GM19351 (cell line): ENCODE measurements at regions not wholly inside any gene's neighbourhood (a gene's known extent, or its start where the extent isn't known, plus 50 kb on each side); places are given as distances from the start of the nearest gene placed in this dataset.

Experiments
- ATAC-seq: cut with Tn5 transposase; IDR thresholded peaks from one replicate; pipeline ENCODE4 v1.9.1; 2021; ENCODE audit warnings: mild to moderate bottlenecking, moderate library complexity; ENCODE audit not compliant: unreplicated experiment

- no peak for ATAC-seq
These were observed 99.8 kb downstream of the TES start for GRCh38 chr7:116310141-116310540.

DNA sequence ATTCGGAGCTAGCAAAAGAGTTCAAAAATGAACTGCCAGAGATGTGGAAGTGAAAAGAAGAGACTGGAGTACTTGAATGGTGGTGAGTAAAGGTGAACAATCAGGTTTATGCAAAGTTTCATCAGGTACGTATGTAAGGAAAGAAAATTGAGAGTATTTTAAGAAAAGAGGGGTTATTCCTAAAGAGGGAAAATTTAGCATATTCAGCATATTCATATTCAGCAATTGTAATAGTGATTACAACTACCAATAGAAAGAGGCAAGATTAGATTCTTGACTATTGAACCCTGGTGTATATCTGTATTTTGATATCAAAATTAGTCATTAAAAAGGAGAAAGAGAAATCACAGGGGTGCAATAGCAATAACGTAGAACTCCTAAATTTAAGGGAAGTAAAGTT lies 100.9 kb downstream of the TES start:
- no peak for ATAC-seq

DNA sequence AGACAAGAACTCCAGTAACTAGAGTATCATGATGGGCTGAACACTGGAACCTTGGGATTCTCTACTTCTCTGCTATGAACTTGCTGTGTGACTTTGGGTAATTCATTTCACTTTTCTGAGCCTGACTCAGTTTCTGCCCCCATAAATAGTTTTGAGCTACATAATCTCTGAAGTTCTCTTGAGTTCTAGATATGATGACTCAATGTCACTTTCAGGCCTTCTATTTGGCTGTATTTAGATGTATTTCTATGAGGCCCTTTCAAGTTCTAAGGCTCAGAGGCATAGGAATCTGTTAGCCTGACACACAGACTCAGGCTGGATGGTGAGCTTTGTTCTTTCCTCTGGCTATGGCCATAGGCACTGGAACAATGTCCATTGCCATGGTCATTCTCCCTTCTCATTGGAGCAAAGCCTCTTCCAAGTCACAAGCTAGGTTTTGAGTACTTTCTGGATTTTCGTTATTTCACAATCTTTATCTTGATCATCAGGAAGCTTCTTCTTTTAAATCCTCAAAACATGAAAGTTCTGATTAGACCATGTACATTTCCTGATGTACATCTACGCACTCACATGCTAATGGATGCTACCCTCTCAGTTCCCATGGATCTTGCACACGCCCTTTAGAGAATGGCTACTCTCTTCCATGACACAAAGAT lies 101.6 kb downstream of the TES start:
- ATAC-seq = no peak

- ATAC-seq = no peak
These were observed 105.0 kb downstream of the TES start for GRCh38 chr7:116315293-116315692.

DNA sequence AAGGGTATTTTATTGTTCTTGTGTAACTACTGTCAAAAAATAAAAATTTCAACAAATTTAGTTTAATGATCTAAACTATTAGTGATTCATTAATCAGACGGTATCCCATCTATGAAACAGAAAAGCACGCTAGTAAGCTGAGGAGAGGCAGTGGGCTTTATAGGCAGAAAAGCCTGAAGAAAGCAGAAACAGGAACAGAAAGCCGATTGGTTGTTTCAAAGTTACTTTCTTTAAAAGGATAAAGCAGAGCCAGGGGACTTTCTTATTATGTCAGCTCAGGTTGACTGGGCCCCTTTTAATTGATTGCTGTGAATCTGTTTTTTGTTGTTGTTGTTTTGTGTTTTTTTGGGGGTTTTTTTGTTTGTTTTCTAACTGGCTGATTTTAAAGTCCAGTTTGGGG lies 105.5 kb downstream of the TES start:
- peak; percentile 37 for ATAC-seq

DNA sequence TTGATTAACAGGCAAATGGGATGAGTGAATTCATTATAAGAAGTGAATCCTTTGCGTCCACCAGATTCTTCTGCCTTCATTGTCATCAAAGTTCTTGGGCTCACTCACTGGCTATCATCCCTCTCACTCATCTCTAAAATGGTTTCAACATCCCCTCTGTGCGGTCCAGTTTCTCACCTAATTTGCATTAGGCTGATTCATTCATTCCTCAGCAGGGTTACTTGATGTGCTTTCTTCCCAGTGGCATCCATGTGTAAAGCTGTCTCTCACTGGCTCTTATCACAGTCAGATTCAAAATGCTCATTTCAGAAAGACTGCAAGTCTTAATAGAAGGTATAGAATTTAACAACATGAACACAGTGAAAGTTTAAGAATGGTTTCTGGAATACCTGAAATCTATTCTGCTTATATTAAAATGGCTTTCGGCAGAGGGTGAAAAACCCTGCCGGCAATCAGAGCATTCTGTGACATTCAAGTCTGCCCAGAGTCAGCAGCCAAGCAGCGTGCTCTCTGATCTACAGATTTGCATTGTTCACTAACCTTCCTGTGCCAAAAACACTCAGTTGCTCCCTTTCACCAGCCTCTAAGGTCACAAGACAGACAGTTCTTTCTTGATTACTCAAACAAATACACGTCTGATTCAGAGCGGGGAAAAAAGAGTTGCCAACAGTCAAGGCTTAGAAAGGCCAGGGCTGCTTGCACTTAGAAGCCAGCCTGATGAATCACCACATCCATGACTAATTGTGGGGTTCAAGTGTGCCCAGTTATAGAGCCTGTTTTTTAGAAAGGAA lies 106.7 kb downstream of the TES start:
- peak; percentile 88 for ATAC-seq

DNA sequence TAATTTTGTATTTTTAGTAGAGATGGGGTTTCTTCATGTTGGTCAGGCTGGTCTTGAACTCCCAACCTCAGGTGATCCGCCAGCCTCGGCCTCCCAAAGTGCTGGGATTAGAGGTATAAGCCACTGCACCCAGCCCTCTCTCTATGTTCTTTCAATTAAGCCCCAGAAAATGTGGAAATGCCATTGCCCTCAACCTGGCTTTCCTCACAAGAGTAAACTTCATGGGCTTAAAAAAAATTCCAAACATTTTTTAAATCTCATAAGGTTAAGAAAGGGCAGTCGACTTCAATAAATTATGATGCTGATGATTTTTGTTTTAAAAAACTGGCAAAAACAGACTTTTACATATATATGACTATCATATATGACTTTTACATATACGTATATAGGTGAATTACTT lies 107.6 kb downstream of the TES start:
- ATAC-seq = no peak

GRCh38 chr7:116322541-116322940 lies 112.2 kb downstream of the TES start:
- ATAC-seq = no peak

DNA sequence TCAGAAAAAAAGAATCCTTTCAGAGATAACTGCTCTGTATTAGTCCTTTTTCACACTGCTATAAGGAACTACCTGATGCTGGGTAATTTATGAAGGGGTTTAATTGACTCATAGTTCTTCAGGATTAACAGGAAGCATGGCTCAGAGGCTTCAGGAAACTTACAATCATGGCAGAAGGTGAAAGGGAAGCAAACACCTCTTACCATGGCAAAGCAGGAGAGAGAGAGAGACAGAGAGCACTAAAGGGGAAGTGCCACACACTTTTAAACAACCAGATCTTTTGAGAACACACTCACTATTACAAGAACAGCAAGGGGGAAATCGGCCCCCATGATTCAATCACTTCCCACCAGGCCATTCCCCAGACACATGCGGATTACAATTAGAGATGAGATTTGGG lies 114.2 kb downstream of the TES start:
- ATAC-seq = no peak

DNA sequence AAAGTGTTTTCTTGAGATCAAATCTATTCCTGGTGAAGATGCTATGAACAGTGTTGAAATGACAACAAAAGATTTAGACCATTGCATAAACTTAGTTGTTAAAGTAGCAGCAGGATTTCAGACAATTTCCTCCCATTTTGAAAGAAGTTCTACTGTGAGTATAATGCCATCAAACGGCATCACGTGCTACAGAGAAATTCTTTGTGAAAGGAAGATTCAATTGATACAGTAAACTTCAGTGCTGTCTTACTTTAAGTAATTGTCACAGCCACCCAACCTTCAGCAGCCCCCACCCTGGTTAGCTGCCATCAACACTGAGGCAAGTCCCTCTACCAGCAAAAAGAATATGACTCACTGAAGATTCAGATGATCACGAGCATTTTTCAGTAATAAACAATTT lies 115.2 kb downstream of the TES start:
- ATAC-seq = no peak

DNA sequence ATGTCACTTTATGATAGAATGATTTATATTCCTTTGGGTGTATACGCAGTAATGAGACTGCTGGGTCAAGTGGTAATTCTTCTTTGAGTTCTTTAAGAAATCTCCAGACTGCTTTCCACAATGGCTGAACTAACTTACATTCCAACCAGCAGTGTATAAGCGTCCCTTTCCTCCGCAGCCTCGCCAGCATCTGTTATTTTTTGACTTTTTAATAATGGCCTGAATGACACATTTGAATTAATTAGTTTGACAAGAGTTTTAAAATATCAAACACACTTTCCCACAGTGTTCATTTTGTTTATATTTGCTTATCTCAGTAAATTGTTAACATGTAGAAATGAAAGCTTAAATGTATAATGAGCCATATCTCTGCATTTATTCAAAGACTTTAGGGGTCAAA lies 116.8 kb downstream of the TES start:
- ATAC-seq = no peak

DNA sequence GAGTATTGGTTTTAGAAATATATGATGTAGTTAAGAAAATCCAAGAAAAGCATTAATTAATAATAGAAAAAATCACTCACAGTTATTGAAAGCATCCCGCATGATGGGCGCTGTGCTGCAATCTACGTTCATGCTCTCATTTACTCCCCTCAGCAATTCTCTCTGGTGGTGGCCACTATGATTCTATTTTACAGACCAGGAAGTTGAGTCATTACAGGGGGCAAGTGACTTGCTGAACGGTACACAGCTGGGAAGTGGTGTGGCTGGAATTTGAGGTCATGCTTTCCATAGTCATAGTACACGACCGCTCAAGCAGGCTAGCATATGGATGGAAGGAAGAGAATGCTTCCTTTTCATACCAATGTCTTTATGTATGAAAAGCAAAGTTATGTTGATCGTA lies 117.4 kb downstream of the TES start:
- no peak for ATAC-seq

DNA sequence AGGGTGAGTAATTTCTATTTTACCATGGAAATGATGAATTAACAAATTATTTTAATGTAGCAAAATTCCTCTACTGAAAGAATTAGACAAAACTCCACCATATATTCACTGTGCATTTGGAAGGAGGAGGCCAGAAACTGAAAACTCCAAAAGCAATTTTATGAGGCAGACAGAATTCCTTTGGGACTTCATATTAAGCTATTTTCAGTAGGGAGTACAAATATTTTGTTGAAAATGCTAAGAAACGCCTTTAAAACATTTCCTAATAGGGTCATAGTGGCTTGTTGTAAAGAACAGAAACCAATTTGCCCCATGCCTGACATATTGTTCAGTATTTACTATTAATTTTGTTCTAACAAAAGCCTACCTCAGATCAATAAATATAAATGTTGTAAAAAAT lies 117.8 kb downstream of the TES start:
- ATAC-seq = no peak

DNA sequence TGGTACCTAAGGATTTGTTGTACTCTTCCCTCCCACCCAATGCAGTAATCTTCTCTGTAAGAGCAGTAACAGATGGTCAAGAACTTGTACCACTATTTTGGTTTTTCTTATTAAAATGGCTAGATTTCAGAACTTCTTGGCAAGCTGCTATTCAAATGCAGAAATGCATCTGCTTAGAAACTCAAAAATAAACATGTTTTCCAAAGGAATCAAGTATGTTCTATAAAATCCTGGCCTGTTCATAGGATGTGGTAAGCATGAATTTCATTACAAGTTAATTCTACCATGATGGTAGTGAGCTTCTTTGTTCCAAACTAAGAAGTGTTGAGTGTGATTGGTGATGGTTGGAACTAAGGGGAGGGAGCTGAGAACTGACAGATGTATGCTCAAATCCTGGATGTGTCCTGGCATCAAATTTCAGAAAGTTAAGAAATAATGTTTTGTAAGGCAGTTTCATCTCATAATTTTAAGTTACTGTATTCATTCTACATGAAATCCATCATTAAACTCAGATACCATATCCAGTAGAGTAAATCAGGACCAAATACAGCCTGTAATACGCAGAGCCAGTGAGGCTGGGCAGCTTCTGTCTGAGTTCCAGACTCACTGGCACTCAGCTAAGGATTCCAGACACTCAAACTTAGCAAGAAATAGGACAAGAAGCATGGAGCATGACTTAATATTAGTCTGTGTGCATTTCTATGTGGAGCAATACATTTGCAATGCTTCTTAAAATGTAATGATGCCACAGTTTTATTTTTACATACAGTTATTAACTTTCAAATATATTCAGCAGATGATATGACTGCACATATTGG lies 119.6 kb downstream of the TES start:
- ATAC-seq = no peak

DNA sequence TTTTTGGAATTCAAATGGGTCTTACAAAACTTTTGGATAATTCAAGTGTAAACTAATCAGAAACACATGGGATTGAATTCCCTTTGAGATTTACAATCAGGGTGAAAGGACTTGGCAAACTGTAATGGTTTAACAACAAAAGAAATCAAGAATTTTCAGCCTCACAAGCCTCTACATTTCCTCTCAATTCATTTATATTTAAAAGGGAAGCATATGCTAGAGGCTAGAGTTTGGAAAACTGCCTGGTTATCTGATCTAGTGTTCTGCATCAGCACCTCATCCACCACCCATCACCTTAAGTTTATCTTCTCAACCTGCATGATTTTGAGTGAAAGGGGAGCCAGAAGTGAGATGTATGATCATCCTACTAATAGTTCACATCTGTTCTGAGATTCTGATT lies 120.7 kb downstream of the TES start:
- no peak for ATAC-seq

GRCh38 chr7:116332766-116333165 lies 122.4 kb downstream of the TES start:
- no peak for ATAC-seq

GRCh38 chr7:116334555-116334954 lies 124.2 kb downstream of the TES start:
- ATAC-seq = no peak

- ATAC-seq = no peak
These were observed 126.7 kb downstream of the TES start for GRCh38 chr7:116337018-116337417.

DNA sequence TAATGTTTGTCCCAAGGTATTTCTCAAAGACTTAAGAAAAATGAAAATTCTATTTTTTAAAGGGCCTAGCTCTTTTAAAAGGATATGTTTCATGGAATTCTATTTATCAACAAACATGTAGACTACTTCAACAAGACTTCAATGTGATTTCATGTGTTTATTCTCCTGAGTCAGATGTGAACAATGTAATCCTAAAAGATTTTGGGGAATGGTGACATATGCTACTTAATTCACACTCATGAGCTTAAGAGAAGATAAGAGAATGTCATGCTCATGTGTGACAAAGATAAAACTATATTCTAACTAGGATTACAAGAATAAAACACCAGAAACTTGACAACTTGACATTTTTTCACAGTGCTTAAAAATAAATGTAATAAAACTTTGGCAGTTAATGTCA lies 127.5 kb downstream of the TES start:
- ATAC-seq = no peak

DNA sequence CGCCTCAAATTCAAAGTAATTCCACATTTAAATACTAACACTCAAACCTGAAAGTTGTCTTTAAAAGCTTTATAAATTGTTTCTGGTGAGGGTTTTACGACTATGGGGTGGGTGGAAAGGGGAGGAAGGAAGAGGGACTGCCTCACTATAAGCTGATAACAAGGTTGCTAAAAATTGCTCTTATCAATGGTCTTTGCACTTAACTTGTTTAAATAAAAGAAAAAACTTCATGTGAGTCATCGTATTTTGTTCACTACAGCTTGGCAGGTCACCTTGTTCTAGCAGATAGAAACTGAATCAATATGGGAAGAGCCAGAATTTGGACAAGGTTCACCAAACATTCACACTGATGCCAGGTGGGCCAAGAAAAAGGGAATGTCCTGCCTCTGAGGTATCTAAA lies 129.2 kb downstream of the TES start:
- ATAC-seq = no peak

GRCh38 chr7:116340201-116340847 lies 130.0 kb downstream of the TES start:
- ATAC-seq = no peak
